Testis (tissue), 2 donors: ENCODE measurements at regions not wholly inside any gene's neighbourhood (a gene's known extent, or its start where the extent isn't known, plus 50 kb on each side); places are given as distances from the start of the nearest gene placed in this dataset.
"Not testable (repeated sequence)": the region's sequence is repeated elsewhere in the genome, so short reads cannot be mapped to it uniquely, and the experiment has no call there.

Source experiments
- DNase-seq: peaks from one replicate; pipeline ENCODE4 v3.0.0-alpha.2; 2019
- H3K27ac ChIP-seq, 2 donors: fragments of 200-600 bp; sonication (generic); one replicate each; pipeline ENCODE4 v1.5.1; 2019
- H3K27me3 ChIP-seq: fragments of 200-600 bp; sonication (generic); one replicate; pipeline ENCODE4 v1.5.1; 2019
- H3K36me3 ChIP-seq: fragments of 200-600 bp; sonication (generic); one replicate; pipeline ENCODE4 v1.5.1; 2017; ENCODE audit warnings: low read depth; ENCODE audit errors: missing control alignments
- H3K4me1 ChIP-seq: fragments of 200-600 bp; sonication (generic); one replicate; pipeline ENCODE4 v1.5.1; 2019
- H3K4me3 ChIP-seq, 2 donors: fragments of 200-600 bp; sonication (generic); one replicate each; pipeline ENCODE4 v1.5.1; 2017 to 2019
- H3K9me3 ChIP-seq: fragments of 200-600 bp; sonication (generic); one replicate; pipeline ENCODE4 v1.5.1; 2017
- POLR2A ChIP-seq: fragments of 450-650 bp; IDR thresholded peaks from one replicate; pipeline ENCODE4 v1.6.1; 2017; ENCODE audit warnings: antibody characterized with exemption, mild to moderate bottlenecking, moderate library complexity
- WGBS, 2 donors: methylation state at CpG; one replicate each; pipeline ENCODE4 v1.1.5; 2018; 5-methylcytosine and 5-hydroxymethylcytosine counted together
- intact Hi-C: fragments of 100-400 bp; cut with DNase I; formaldehyde crosslinking; loops from one replicate; pipeline ENCODE4 v1.15.1; 2023; ENCODE audit warnings: low total_unique reads
- TF ChIP-seq, protein P1 (sequence below), 3 experiments: fragments of 450-650 bp in 2 of 3; fragments of 200-600 bp in 1 of 3; sonication (generic) in 1 of 3; IDR thresholded peaks; one replicate each; pipeline ENCODE4 v1.5.1; 2016 to 2019; ENCODE audit warnings: antibody characterized with exemption in 3 of 3, mild to moderate bottlenecking in 2 of 3, moderate library complexity in 1 of 3

DNA sequence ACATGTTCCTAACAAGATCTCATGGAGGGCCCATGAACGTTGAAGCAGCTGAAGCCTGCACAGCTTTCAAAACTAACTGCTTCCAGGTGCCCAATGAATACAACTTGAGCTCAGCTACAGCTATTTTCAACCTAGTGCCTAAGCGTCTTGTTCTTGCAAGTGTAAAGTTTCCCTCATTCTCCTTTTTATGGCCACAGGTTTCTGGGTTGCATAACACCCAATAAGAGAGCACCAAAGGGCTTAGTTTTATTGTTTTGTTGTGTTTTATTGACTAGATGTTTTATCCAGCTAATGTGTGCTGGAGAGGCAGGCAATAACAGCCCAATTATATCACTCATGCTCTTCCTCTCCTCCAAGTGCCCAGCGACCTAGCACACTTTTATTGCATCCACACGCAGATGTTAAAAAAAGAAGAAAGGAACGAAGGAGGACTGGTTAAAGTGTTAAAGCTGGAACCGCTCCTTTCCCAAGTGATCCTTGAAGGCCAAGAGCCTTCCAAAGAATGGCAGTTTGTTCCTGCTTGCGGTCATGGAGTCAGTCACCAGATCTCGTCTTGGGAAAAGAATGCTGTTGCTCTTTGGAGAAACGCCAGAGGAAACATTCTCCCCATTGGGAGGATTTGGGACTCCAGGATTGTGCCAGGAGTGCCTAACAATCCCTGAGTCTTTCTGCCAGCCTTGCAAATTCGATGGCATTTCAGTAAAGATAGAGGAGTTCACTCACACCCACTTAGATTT, 156.9 kb downstream of the MEX3B start:
- H3K27ac ChIP-seq, result no peak overlapping the region
- no peaks in the 10 kb centered on the region for H3K27me3 ChIP-seq
- intact Hi-C loops, result no loop called here
- H3K36me3 ChIP-seq, result no peaks in the 10 kb centered on the region
- WGBS, 2 donors, result 41 to 59% methylated on average over 10 of the region's 10 CpGs
- no peaks in the 10 kb centered on the region for H3K4me1 ChIP-seq
- TF ChIP-seq, protein P1, sequence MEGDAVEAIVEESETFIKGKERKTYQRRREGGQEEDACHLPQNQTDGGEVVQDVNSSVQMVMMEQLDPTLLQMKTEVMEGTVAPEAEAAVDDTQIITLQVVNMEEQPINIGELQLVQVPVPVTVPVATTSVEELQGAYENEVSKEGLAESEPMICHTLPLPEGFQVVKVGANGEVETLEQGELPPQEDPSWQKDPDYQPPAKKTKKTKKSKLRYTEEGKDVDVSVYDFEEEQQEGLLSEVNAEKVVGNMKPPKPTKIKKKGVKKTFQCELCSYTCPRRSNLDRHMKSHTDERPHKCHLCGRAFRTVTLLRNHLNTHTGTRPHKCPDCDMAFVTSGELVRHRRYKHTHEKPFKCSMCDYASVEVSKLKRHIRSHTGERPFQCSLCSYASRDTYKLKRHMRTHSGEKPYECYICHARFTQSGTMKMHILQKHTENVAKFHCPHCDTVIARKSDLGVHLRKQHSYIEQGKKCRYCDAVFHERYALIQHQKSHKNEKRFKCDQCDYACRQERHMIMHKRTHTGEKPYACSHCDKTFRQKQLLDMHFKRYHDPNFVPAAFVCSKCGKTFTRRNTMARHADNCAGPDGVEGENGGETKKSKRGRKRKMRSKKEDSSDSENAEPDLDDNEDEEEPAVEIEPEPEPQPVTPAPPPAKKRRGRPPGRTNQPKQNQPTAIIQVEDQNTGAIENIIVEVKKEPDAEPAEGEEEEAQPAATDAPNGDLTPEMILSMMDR (IDR thresholded peaks at IDR 0.05), result no peak
- TF ChIP-seq POLR2A, result no peak
- H3K9me3 ChIP-seq, result no peaks in the 10 kb centered on the region
- no peak for DNase-seq
- H3K4me3 ChIP-seq, result no peak overlapping the region

DNA sequence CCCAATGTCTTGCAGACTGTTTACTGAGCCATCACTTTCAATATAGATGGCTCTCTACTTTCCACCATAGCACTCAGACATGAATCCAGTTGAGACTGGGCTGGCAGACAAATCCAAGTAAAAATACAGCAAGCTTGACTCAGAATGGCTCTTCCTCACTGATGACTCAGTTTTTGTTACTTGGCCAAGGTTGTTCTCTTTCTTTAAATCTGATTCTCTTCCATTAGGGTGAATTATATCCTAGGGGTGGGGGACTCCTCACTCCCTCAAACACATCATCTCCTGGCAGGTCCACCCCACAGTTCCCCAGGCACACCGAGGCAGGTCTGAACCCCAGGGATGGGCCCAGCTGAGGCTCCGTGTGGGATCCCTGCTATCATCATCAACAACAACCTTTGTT, 157.9 kb downstream of the MEX3B start:
- intact Hi-C loops, result no loop called here
- no peaks in the 10 kb centered on the region for H3K9me3 ChIP-seq
- 57 to 58% methylated on average over 2 of the region's 2 CpGs for WGBS, 2 donors
- H3K4me1 ChIP-seq, result no peaks in the 10 kb centered on the region
- H3K36me3 ChIP-seq, result no peaks in the 10 kb centered on the region
- H3K27me3 ChIP-seq, result no peaks in the 10 kb centered on the region
- no peak for DNase-seq
- H3K4me3 ChIP-seq, result no peak overlapping the region
- H3K27ac ChIP-seq, result no peak overlapping the region
- TF ChIP-seq, protein P1 (IDR thresholded peaks at IDR 0.05), result no peak
- no peak for TF ChIP-seq POLR2A

DNA sequence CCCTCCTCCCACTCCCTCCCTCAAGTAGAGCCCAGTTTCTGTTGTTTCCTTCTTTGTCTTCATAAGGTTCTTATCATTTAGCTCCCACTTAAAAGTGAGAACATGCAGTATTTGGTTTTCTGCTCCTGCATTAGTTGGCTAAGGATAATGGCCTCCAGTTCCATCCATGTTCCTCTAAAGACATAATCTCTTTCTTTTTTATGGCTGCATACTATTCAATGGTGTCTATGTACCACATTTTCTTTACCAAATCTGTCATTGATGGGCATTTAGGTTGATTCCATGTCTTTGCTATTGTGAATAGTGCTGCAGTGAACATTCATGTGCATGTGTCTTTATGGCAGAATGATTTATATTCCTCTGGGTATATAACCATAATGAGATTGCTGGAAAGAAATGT, 158.6 kb downstream of the MEX3B start:
- H3K27me3 ChIP-seq, H3K9me3 ChIP-seq, H3K27ac ChIP-seq, H3K4me1 ChIP-seq, intact Hi-C loops, H3K36me3 ChIP-seq, H3K4me3 ChIP-seq, DNase-seq: not testable (repeated sequence)

DNA sequence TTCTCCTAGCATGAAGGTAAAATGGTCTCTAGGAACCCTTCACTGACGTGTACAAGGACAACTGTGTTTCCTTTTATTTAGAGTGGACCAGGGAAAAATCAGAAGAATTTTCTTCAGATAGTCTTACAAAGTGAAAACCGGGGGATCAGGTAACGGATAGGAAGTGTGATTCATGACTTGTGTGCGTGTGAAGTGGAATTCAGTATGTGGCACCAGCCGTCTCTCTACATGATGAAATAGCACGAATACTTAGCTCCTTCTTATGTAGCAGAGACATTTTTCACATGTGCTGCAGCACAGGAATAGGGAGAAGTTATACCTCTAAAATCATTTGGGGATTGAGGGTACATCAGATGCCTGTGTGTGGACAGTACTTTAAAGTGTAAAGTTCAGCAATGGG, 159.2 kb downstream of the MEX3B start:
- Histone ChIP-seq H3K27ac (no peak overlapping the region), H3K9me3 (no peaks in the 10 kb centered on the region), H3K27me3 (no peaks in the 10 kb centered on the region), H3K4me3 (no peak overlapping the region), H3K36me3 (no peaks in the 10 kb centered on the region), H3K4me1 (no peaks in the 10 kb centered on the region)
- WGBS, 2 donors, result 87 to 96% methylated on average over 6 of the region's 6 CpGs
- TF ChIP-seq POLR2A, result no peak
- TF ChIP-seq, protein P1 (IDR thresholded peaks at IDR 0.05), result no peak
- intact Hi-C loops, result no loop called here
- DNase-seq, result no peak

DNA sequence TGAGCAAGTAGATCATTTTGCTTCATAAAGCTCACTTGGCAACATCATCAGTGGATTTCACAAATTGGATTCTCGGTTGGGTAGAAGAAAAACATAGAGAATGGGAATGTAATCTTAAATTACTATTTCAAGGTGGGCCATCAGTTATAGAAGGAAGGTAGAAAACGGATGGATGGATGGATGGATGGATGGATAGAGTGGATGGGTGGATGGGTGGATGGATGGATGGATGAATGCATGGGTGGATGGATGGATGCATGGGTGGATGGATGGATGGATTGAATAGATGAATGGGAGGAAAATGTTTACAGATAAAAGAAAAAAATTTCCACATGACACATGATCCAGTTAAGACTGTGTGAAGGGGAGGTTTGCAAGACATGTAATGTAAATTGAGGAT, 159.7 kb downstream of the MEX3B start:
- Histone ChIP-seq H3K27me3 (no peaks in the 10 kb centered on the region), H3K9me3 (no peaks in the 10 kb centered on the region), H3K4me1 (no peaks in the 10 kb centered on the region), H3K27ac (no peak overlapping the region), H3K4me3 (no peak overlapping the region), H3K36me3 (no peaks in the 10 kb centered on the region)
- 97 to 98% methylated on average over 2 of the region's 2 CpGs for WGBS, 2 donors
- DNase-seq, result no peak
- intact Hi-C loops, result no loop called here
- TF ChIP-seq, protein P1 (IDR thresholded peaks at IDR 0.05), result no peak
